HCT116 (cell line): ENCODE measurements at regions not wholly inside any gene's neighbourhood (a gene's known extent, or its start where the extent isn't known, plus 50 kb on each side); places are given as distances from the start of the nearest gene placed in this dataset.

Experiments
- ATAC-seq: fragments of 200-7000 bp; cut with Tn5 transposase; 2 replicates; pipeline ENCODE4 v1.9.1; 2020; ENCODE audit warnings: mild to moderate bottlenecking, moderate library complexity
- BruUV-seq: library from RNA; stranded (reverse); fragments of 400-500 nt; replicated peaks from 2 replicates; lab custom pipeline; 2021; lab: Mats Ljungman, UMichigan
- CTCF ChIA-PET: fragments of 300-600 bp; sonication (Branson Sonifier 250); formaldehyde crosslinking; loops from one replicate; lab custom pipeline; 2021; ENCODE audit warnings: antibody characterized with exemption; lab: Charles Lee
- POLR2A ChIA-PET: fragments of 300-600, 350-600 bp; sonication (Branson Sonifier 250); formaldehyde crosslinking; loops from one replicate; lab custom pipeline; 2021; ENCODE audit warnings: antibody characterized with exemption; lab: Charles Lee
- RAD21 ChIA-PET, 2 experiments: fragments of 300-600 bp; sonication (Branson Sonifier 250); formaldehyde crosslinking; loops; one replicate each; lab custom pipeline; 2023; ENCODE audit warnings: low total read pairs in 2 of 2; ENCODE audit not compliant: uncharacterized antibody in 2 of 2, unreplicated experiment in 2 of 2, low non-redundant PET in 1 of 2; lab: Charles Lee
- DNase-seq: peaks from one replicate; pipeline ENCODE4 v3.0.0-alpha.2; 2010; ENCODE audit warnings: low read depth, low spot score
- H2AFZ ChIP-seq: fragments of 200-600 bp; shearing (Covaris generic), sonication (generic); 2 replicates; pipeline ENCODE4 v1.6.1; 2017; ENCODE audit warnings: low read depth, mixed run types, mixed read lengths, antibody characterized with exemption, low read length; ENCODE audit not compliant: poor library complexity, severe bottlenecking
- H3K27ac ChIP-seq: 2 replicates; pipeline ENCODE4 v1.5.1; 2012; ENCODE audit warnings: low read depth, low read length
- H3K27me3 ChIP-seq: fragments of 200-600 bp; sonication (generic); 2 replicates; pipeline ENCODE4 v1.6.1; 2016; ENCODE audit warnings: mixed run types, low read length, mixed read lengths; ENCODE audit not compliant: insufficient read depth
- H3K36me3 ChIP-seq, 2 experiments: fragments of 200-500 bp in 1 of 2; fragments of 200-600 bp in 1 of 2; sonication (Bioruptor generic) in 1 of 2; sonication (generic) in 1 of 2; 2 replicates each; pipeline versions ENCODE4 v1.5.1 to v1.6.1; 2014 to 2016; ENCODE audit warnings: low read length in 2 of 2, inconsistent platforms in 1 of 2, mixed read lengths in 1 of 2, mixed run types in 1 of 2; ENCODE audit not compliant: insufficient read depth in 2 of 2, control insufficient read depth in 1 of 2
- H3K4me1 ChIP-seq, 2 experiments: fragments of 200-600 bp in 1 of 2; sonication (generic) in 1 of 2; 2 replicates each; pipeline versions ENCODE4 v1.5.1 to v1.6.1; 2012 to 2017; ENCODE audit warnings: low read length in 2 of 2, inconsistent platforms in 1 of 2, mild to moderate bottlenecking in 1 of 2, mixed read lengths in 1 of 2, mixed run types in 1 of 2, moderate library complexity in 1 of 2; ENCODE audit not compliant: insufficient read depth in 2 of 2, control insufficient read depth in 1 of 2
- H3K4me2 ChIP-seq: fragments of 200-600 bp; sonication (generic); 2 replicates; pipeline ENCODE4 v1.6.1; 2017; ENCODE audit warnings: mixed run types, low read length, mixed read lengths
- H3K4me3 ChIP-seq, 2 experiments: fragments of 200-600 bp in 1 of 2; sonication (generic) in 1 of 2; replicated peaks in 1 of 2; 2 replicates each; pipeline ENCODE4 v1.5.1; 2011 to 2016; ENCODE audit warnings: low read length in 2 of 2, control low read depth in 1 of 2, low read depth in 1 of 2, mild to moderate bottlenecking in 1 of 2, mixed read lengths in 1 of 2, mixed run types in 1 of 2
- H3K79me2 ChIP-seq: fragments of 200-600 bp; sonication (generic); 2 replicates; pipeline ENCODE4 v1.6.1; 2017; ENCODE audit warnings: mild to moderate bottlenecking, mixed run types, low read length, moderate library complexity, mixed read lengths; ENCODE audit not compliant: insufficient read depth
- H3K9ac ChIP-seq: fragments of 200-600 bp; sonication (generic); 2 replicates; pipeline ENCODE4 v1.6.1; 2016; ENCODE audit warnings: low read length, mixed read lengths
- H3K9me2 ChIP-seq: fragments of 200-600 bp; sonication (generic), shearing (Covaris generic); 2 replicates; pipeline ENCODE4 v1.6.1; 2017; ENCODE audit warnings: mixed run types, mild to moderate bottlenecking, moderate library complexity; ENCODE audit not compliant: insufficient read depth
- H3K9me3 ChIP-seq, 2 experiments: fragments of 200-500 bp in 1 of 2; fragments of 200-600 bp in 1 of 2; sonication (Bioruptor generic) in 1 of 2; sonication (generic) in 1 of 2; 2 replicates each; pipeline ENCODE4 v1.6.1; 2014 to 2017; ENCODE audit warnings: low read length in 2 of 2, mixed read lengths in 2 of 2, inconsistent platforms in 1 of 2, low read depth in 1 of 2, mild to moderate bottlenecking in 1 of 2, mixed run types in 1 of 2, moderate library complexity in 1 of 2; ENCODE audit not compliant: control insufficient read depth in 1 of 2, insufficient read depth in 1 of 2
- H4K20me1 ChIP-seq: fragments of 200-600 bp; sonication (generic), shearing (Covaris generic); 2 replicates; pipeline ENCODE4 v1.6.1; 2017; ENCODE audit warnings: mixed run types, mild to moderate bottlenecking, moderate library complexity; ENCODE audit not compliant: insufficient read depth
- ATF3 ChIP-seq: IDR thresholded peaks from 2 replicates; pipeline ENCODE4 v1.6.1; 2012
- ELF1 ChIP-seq: IDR thresholded peaks from 2 replicates; pipeline ENCODE4 v1.6.1; 2012; ENCODE audit warnings: low read depth, borderline replicate concordance
- EZH2phosphoT487 ChIP-seq: fragments of 200-600 bp; IDR thresholded peaks from 2 replicates; pipeline ENCODE4 v1.6.1; 2018; ENCODE audit warnings: antibody characterized with exemption, borderline replicate concordance
- JUND ChIP-seq: IDR thresholded peaks from 2 replicates; pipeline ENCODE4 v1.6.1; 2012
- MAX ChIP-seq: IDR thresholded peaks from 2 replicates; pipeline ENCODE4 v1.6.1; 2012
- POLR2AphosphoS5 ChIP-seq: IDR thresholded peaks from 2 replicates; pipeline ENCODE4 v1.6.1; 2011; ENCODE audit warnings: mild to moderate bottlenecking, low read depth, low read length, moderate library complexity
- REST ChIP-seq: IDR thresholded peaks from 2 replicates; pipeline ENCODE4 v1.6.1; 2012; ENCODE audit warnings: low read depth
- SIN3A ChIP-seq: IDR thresholded peaks from 2 replicates; pipeline ENCODE4 v1.6.1; 2012; ENCODE audit warnings: low read depth
- SP1 ChIP-seq: IDR thresholded peaks from 2 replicates; pipeline ENCODE4 v1.6.1; 2012; ENCODE audit warnings: low read depth
- TCF7L2 ChIP-seq: IDR thresholded peaks from 2 replicates; pipeline ENCODE4 v1.7.0; 2011; ENCODE audit warnings: borderline replicate concordance, inconsistent platforms; ENCODE audit not compliant: insufficient read depth, insufficient read length; ENCODE audit errors: extremely low read depth
- ZBTB33 ChIP-seq: IDR thresholded peaks from 2 replicates; pipeline ENCODE4 v1.6.1; 2011; ENCODE audit warnings: mild to moderate bottlenecking, low read length, moderate library complexity; ENCODE audit not compliant: insufficient replicate concordance; ENCODE audit errors: extremely low read depth
- ZFX ChIP-seq: fragments of 450-650 bp; IDR thresholded peaks from 2 replicates; pipeline ENCODE4 v1.6.1; 2017
- ZNF274 ChIP-seq: fragments of 200-500 bp; sonication (Bioruptor generic); IDR thresholded peaks from 2 replicates; pipeline ENCODE4 v1.6.1; 2014; ENCODE audit warnings: mild to moderate bottlenecking, low read depth, low read length, inconsistent platforms
- intact Hi-C: fragments of 100-400 bp; cut with micrococcal nuclease; formaldehyde crosslinking; loops from 2 replicates; pipeline ENCODE4 v1.10.0; 2022

GRCh38 chr5:125416055-125416454 is 669.6 kb upstream of the ZNF608 start:
- H3K27ac ChIP-seq, result no peak overlapping the region
- H3K36me3 ChIP-seq, result no peaks in the 10 kb centered on the region
- no peaks in the 10 kb centered on the region for H3K79me2 ChIP-seq
- no peaks in the 10 kb centered on the region for H3K9me2 ChIP-seq
- CTCF ChIA-PET, result no interaction called here
- no peak for TF ChIP-seq ZBTB33
- TF ChIP-seq ELF1, result no peak
- TF ChIP-seq EZH2phosphoT487, result no peak
- no peak for TF ChIP-seq SP1
- no peak for TF ChIP-seq SIN3A
- TF ChIP-seq ZFX, result no peak
- no peak for TF ChIP-seq ZNF274
- no peak for TF ChIP-seq ATF3
- no peak for TF ChIP-seq JUND
- no peak for TF ChIP-seq REST
- no peak for TF ChIP-seq POLR2AphosphoS5
- no peak for TF ChIP-seq TCF7L2
- TF ChIP-seq MAX, result no peak
- H2AFZ ChIP-seq, result no peak overlapping the region
- H3K4me1 ChIP-seq, result peaks cover 0 to 5% of the 10 kb centered on the region in 2 experiments; a peak in 1 of 4 replicates
- intact Hi-C loops, result no loop called here
- no peak overlapping the region for H3K4me3 ChIP-seq
- H4K20me1 ChIP-seq, result no peaks in the 10 kb centered on the region
- RAD21 ChIA-PET, result no interaction called here
- no peak for ATAC-seq
- H3K9me3 ChIP-seq, result no peaks in the 10 kb centered on the region
- H3K4me2 ChIP-seq, result no peak overlapping the region
- no peaks in the 10 kb centered on the region for H3K27me3 ChIP-seq
- H3K9ac ChIP-seq, result no peak overlapping the region
- DNase-seq, result no peak
- POLR2A ChIA-PET, result no interaction called here
- no TSS peak for BruUV-seq
